ENCODE measurements at regions not wholly inside any gene's neighbourhood (a gene's known extent, or its start where the extent isn't known, plus 50 kb on each side); places are given as distances from the start of the nearest gene placed in this dataset.

DNA sequence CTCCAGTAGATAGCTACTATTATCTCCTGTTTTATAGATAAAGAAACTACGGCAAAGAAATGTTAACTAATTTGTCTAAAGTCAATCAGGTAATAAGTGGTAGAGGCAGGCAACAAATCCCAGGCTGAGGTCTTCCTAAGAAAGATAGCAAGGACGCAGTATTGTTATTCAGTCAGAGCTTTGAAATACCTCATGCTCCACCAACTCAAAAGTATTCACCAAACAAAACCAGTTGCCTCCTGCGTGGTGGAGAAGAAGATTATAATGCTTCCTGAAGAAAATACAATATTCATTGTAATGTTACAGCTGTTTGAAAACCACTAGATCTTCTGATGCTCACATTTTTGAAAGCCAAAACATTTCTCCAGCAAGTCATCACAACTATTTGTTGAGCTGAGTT lies 138.2 kb upstream of the CNTN4 start:
- no peak overlapping the region for H3K4me3 ChIP-seq (ENCODE audit: low read depth, poor library complexity, severe bottlenecking)
- 85 to 88% methylated on average over 3 of the region's 3 CpGs for WGBS, 2 donors
- no peak for DNase-seq (ENCODE audit: low spot score in 2 of 2)
- intact Hi-C loops (cut with DNase I; ENCODE audit: low total_unique reads), result no loop called here
- no peak for TF ChIP-seq POLR2A (IDR thresholded peaks at IDR 0.05)
- TF ChIP-seq, protein P1, sequence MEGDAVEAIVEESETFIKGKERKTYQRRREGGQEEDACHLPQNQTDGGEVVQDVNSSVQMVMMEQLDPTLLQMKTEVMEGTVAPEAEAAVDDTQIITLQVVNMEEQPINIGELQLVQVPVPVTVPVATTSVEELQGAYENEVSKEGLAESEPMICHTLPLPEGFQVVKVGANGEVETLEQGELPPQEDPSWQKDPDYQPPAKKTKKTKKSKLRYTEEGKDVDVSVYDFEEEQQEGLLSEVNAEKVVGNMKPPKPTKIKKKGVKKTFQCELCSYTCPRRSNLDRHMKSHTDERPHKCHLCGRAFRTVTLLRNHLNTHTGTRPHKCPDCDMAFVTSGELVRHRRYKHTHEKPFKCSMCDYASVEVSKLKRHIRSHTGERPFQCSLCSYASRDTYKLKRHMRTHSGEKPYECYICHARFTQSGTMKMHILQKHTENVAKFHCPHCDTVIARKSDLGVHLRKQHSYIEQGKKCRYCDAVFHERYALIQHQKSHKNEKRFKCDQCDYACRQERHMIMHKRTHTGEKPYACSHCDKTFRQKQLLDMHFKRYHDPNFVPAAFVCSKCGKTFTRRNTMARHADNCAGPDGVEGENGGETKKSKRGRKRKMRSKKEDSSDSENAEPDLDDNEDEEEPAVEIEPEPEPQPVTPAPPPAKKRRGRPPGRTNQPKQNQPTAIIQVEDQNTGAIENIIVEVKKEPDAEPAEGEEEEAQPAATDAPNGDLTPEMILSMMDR (IDR thresholded peaks at IDR 0.05), result no peak

DNA sequence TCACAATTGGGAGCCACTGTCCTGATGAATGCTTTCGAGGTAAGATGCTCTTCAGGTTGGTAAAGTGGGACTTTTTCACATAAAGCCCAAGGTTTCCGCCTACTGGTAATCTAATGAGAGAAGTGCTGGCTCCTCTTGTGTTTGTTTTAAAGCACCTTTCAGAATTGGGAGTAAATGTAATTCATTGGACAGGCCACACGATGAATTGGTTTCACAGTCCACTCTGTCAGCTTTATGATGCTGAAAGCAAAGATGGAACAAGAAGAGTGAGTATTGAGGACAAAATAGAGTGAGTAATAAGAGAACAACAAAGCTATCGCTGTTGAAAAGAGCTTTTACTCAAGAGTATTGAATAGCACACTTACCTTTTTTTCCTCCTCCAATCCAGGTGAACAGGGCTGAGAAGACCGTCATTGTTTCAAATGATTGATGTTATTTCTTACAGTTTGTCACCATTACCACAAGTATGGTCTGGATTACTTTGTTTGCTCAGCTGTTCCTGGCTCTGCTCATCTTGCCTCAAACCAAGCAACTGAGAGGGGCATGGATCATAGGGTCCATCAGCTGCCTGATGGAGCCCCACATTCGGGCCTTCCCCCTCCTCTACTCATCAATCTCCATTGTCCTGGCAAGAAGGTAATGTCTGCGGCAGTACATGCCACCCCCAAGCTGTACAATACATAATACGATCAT lies 136.1 kb upstream of the CNTN4 start:
- DNase-seq (ENCODE audit: low spot score in 2 of 2), result no peak
- no peak overlapping the region for H3K4me3 ChIP-seq (ENCODE audit: low read depth, poor library complexity, severe bottlenecking)
- 84% methylated on average over 8 of the region's 8 CpGs for WGBS, 2 donors
- no peak for TF ChIP-seq POLR2A (IDR thresholded peaks at IDR 0.05)
- TF ChIP-seq, protein P1 (IDR thresholded peaks at IDR 0.05), result no peak
- intact Hi-C loops (cut with DNase I; ENCODE audit: low total_unique reads), result no loop called here

DNA sequence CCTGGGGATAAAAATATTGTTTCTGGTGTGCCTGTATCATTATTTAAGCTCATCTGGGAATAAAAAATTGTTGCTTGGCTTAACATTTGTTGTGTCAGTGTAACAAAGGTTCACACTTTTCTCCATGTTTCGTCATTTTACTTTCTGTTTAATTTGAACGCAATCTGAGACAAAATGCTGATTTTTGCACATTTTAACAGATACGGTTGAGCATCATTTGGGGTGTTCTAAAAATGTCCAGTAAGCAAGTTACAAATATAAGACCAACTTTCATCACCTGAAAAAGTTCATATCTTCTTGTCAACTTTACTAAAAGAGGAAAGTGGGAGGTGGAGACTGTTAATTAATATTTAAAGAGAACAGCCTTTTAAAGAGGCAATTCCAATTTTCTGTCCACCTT lies 134.8 kb upstream of the CNTN4 start:
- TF ChIP-seq POLR2A (IDR thresholded peaks at IDR 0.05), result no peak
- TF ChIP-seq, protein P1 (IDR thresholded peaks at IDR 0.05), result no peak
- intact Hi-C loops (cut with DNase I; ENCODE audit: low total_unique reads), result no loop called here
- WGBS, 2 donors, result 64 to 71% methylated on average over 3 of the region's 3 CpGs
- no peak overlapping the region for H3K4me3 ChIP-seq (ENCODE audit: low read depth, poor library complexity, severe bottlenecking)
- DNase-seq (ENCODE audit: low spot score in 2 of 2), result no peak

DNA sequence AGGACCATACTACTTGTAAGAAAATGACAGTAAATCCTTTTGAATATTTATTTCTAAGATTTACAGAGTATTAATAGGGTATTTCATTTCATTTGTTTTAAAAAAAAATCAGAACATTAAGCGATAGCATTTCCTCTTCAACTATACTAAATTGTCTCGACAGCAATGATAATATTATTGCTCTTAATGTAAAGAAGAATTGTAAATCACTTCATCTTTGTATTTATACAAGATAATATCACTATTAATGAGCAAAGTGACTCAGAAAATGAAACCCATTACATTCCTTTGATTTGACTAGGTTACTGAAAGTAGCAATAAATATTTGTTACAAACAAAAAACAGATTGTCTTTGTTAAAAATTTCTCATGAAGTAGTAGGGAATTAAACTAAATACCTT lies 131.1 kb upstream of the CNTN4 start:
- TF ChIP-seq, protein P1 (IDR thresholded peaks at IDR 0.05), result no peak
- no peak for TF ChIP-seq POLR2A (IDR thresholded peaks at IDR 0.05)
- H3K4me3 ChIP-seq (ENCODE audit: low read depth, poor library complexity, severe bottlenecking), result no peak overlapping the region
- 73 to 74% methylated on average over 2 of the region's 2 CpGs for WGBS, 2 donors
- intact Hi-C loops (cut with DNase I; ENCODE audit: low total_unique reads), result no loop called here
- no peak for DNase-seq (ENCODE audit: low spot score in 2 of 2)

DNA sequence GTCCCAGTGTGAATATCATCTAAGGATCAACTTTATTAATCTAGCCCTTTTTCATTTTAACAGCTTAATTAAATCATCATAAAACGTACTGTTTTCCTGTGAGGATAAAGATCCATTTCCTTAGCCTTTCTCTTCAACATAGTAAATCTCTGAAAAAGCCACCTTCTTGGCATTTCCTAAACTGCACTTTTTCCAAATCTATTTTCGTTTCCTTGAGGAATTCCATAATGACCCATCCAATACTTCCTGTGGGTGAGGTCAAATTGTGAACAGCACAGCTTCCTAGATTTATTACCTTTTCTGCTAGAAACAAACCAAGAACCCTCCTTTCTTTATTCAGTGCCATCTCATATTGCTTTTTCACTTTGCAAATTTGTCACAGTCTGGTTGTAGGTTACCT lies 129.4 kb upstream of the CNTN4 start:
- DNase-seq (ENCODE audit: low spot score in 2 of 2), result no peak
- intact Hi-C loops (cut with DNase I; ENCODE audit: low total_unique reads), result no loop called here
- TF ChIP-seq POLR2A (IDR thresholded peaks at IDR 0.05), result no peak
- TF ChIP-seq, protein P1 (IDR thresholded peaks at IDR 0.05), result no peak
- no peak overlapping the region for H3K4me3 ChIP-seq (ENCODE audit: low read depth, poor library complexity, severe bottlenecking)
- WGBS, 2 donors, result 21 to 31% methylated on average over 2 of the region's 2 CpGs

DNA sequence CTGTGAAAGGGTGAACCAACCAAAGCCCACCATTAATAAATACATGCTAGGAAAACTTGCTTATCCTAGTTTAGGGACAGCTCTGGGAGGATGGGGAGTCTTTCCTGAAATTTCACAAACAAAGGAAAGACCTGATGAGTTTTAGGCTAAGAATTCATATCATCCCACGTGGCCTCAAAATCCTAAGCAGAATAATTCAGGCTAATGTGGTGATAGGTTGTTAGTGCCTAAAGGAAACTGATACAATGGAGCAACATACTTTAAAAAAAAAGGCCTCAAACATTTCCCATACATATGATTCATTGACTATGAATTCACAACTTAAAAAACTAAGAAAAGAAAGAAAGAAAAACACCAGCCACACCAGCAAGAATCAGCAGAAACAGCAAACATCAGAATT lies 126.9 kb upstream of the CNTN4 start:
- DNase-seq (ENCODE audit: low spot score in 2 of 2), result no peak
- no peak for TF ChIP-seq POLR2A (IDR thresholded peaks at IDR 0.05)
- TF ChIP-seq, protein P1 (IDR thresholded peaks at IDR 0.05), result no peak
- intact Hi-C loops (cut with DNase I; ENCODE audit: low total_unique reads), result no loop called here
- WGBS, 2 donors, result 47 to 53% methylated on average over 1 of the region's 1 CpG
- no peak overlapping the region for H3K4me3 ChIP-seq (ENCODE audit: low read depth, poor library complexity, severe bottlenecking)

Data from lower leg skin (tissue), 4 donors.